ENCODE measurements at regions not wholly inside any gene's neighbourhood (a gene's known extent, or its start where the extent isn't known, plus 50 kb on each side); places are given as distances from the start of the nearest gene placed in this dataset.

GRCh38 chr1:239126884-239127283, 259.5 kb upstream of the CHRM3 start:
- no peaks in the 10 kb centered on the region for H3K36me3 ChIP-seq
- no peak for TF ChIP-seq POLR2AphosphoS5 (IDR thresholded peaks at IDR 0.05; ENCODE audit: insufficient read depth in 1 of 2, low read depth in 1 of 2)
- no peak for TF ChIP-seq CTCF (IDR thresholded peaks at IDR 0.05)
- TF ChIP-seq POLR2A (IDR thresholded peaks at IDR 0.05) = no peak
- no peak overlapping the region for H3K27ac ChIP-seq
- no peaks in the 10 kb centered on the region for H3K9me3 ChIP-seq
- H3K27me3 ChIP-seq = no peaks in the 10 kb centered on the region
- H3K4me3 ChIP-seq = no peak overlapping the region
- H3K4me1 ChIP-seq = no peaks in the 10 kb centered on the region
- no peak for DNase-seq (ENCODE audit: extremely low spot score in 2 of 2)
- intact Hi-C loops (cut with DNase I) = no loop called here

GRCh38 chr1:239125893-239126292, 260.5 kb upstream of the CHRM3 start:
- TF ChIP-seq CTCF (IDR thresholded peaks at IDR 0.05) (no peak), POLR2A (IDR thresholded peaks at IDR 0.05) (no peak), POLR2AphosphoS5 (IDR thresholded peaks at IDR 0.05; ENCODE audit: insufficient read depth in 1 of 2, low read depth in 1 of 2) (no peak)
- Histone ChIP-seq H3K27me3 (no peaks in the 10 kb centered on the region), H3K36me3 (no peaks in the 10 kb centered on the region), H3K27ac (no peak overlapping the region), H3K4me3 (no peak overlapping the region), H3K4me1 (no peaks in the 10 kb centered on the region), H3K9me3 (no peaks in the 10 kb centered on the region)
- intact Hi-C loops (cut with DNase I) = no loop called here
- DNase-seq (ENCODE audit: extremely low spot score in 2 of 2) = no peak

- H3K36me3 ChIP-seq = no peaks in the 10 kb centered on the region
- no peak overlapping the region for H3K4me3 ChIP-seq
- no peaks in the 10 kb centered on the region for H3K9me3 ChIP-seq
- H3K4me1 ChIP-seq = no peaks in the 10 kb centered on the region
- no peaks in the 10 kb centered on the region for H3K27me3 ChIP-seq
- intact Hi-C loops (cut with DNase I) = no loop called here
- no peak for TF ChIP-seq POLR2A (IDR thresholded peaks at IDR 0.05)
- TF ChIP-seq POLR2AphosphoS5 (IDR thresholded peaks at IDR 0.05; ENCODE audit: insufficient read depth in 1 of 2, low read depth in 1 of 2) = no peak
- TF ChIP-seq CTCF (IDR thresholded peaks at IDR 0.05) = no peak
- no peak overlapping the region for H3K27ac ChIP-seq
- DNase-seq (ENCODE audit: extremely low spot score in 2 of 2) = no peak
These were observed 261.3 kb upstream of the CHRM3 start for GRCh38 chr1:239125027-239125426.

- no peaks in the 10 kb centered on the region for H3K27me3 ChIP-seq
- no peak for TF ChIP-seq CTCF (IDR thresholded peaks at IDR 0.05)
- no peak for TF ChIP-seq POLR2AphosphoS5 (IDR thresholded peaks at IDR 0.05; ENCODE audit: insufficient read depth in 1 of 2, low read depth in 1 of 2)
- TF ChIP-seq POLR2A (IDR thresholded peaks at IDR 0.05) = no peak
- intact Hi-C loops (cut with DNase I) = no loop called here
- DNase-seq (ENCODE audit: extremely low spot score in 2 of 2) = no peak
- H3K4me3 ChIP-seq = no peak overlapping the region
- H3K9me3 ChIP-seq = no peaks in the 10 kb centered on the region
- no peaks in the 10 kb centered on the region for H3K36me3 ChIP-seq
- H3K27ac ChIP-seq = no peak overlapping the region
- H3K4me1 ChIP-seq = no peaks in the 10 kb centered on the region
These were observed 263.1 kb upstream of the CHRM3 start for GRCh38 chr1:239123260-239123659.

- Histone ChIP-seq H3K4me1 (no peaks in the 10 kb centered on the region), H3K4me3 (no peak overlapping the region), H3K27me3 (no peaks in the 10 kb centered on the region), H3K36me3 (no peaks in the 10 kb centered on the region), H3K9me3 (no peaks in the 10 kb centered on the region), H3K27ac (no peak overlapping the region)
- no peak for TF ChIP-seq POLR2AphosphoS5 (IDR thresholded peaks at IDR 0.05; ENCODE audit: insufficient read depth in 1 of 2, low read depth in 1 of 2)
- no peak for TF ChIP-seq POLR2A (IDR thresholded peaks at IDR 0.05)
- TF ChIP-seq CTCF (IDR thresholded peaks at IDR 0.05) = no peak
- no peak for DNase-seq (ENCODE audit: extremely low spot score in 2 of 2)
- intact Hi-C loops (cut with DNase I) = no loop called here
These were observed 274.1 kb upstream of the CHRM3 start for GRCh38 chr1:239112101-239112935.

All from vagina (tissue), 2 donors.